GM12878 (cell line): ENCODE measurements at regions not wholly inside any gene's neighbourhood (a gene's known extent, or its start where the extent isn't known, plus 50 kb on each side); places are given as distances from the start of the nearest gene placed in this dataset.

Experiments
- ATAC-seq: fragments of 200-7000 bp; cut with Tn5 transposase; 3 replicates; pipeline ENCODE4 v1.9.1; 2020; ENCODE audit warnings: mild to moderate bottlenecking, moderate library complexity
- BruUV-seq: library from RNA; stranded (reverse); fragments of 400-500 nt; replicated peaks from 2 replicates; lab custom pipeline; 2021; lab: Mats Ljungman, UMichigan
- CTCF ChIA-PET: fragments of 300-600 bp; sonication (Branson Sonifier 250); formaldehyde crosslinking; extraction: SDS; loops from one replicate; lab custom pipeline; 2021; ENCODE audit warnings: inconsistent platforms; lab: Yijun Ruan, JAX
- POLR2A ChIA-PET: fragments of 350-600 bp; formaldehyde crosslinking; extraction: SDS; loops from one replicate; lab custom pipeline; 2021; ENCODE audit warnings: inconsistent platforms; lab: Charles Lee
- RAD21 ChIA-PET: fragments of 300-600 bp; sonication (Branson Sonifier 250); formaldehyde crosslinking; loops from one replicate; lab custom pipeline; 2023; ENCODE audit warnings: antibody characterized with exemption; ENCODE audit not compliant: unreplicated experiment; lab: Charles Lee
- SMC1A ChIA-PET: fragments of 300-600 bp; sonication (Branson Sonifier 250); formaldehyde crosslinking; loops from one replicate; lab custom pipeline; 2023; ENCODE audit not compliant: unreplicated experiment, uncharacterized antibody; lab: Charles Lee
- DNase-seq: peaks from one replicate; pipeline ENCODE4 v3.0.0-alpha.2; 2011; ENCODE audit warnings: low read depth, low spot score
- FAIRE-seq: peaks from 3 replicates; lab custom pipeline; 2011; peaks lifted over from hg19 to GRCh38; lab: Jason Lieb, UNC
- H2AFZ ChIP-seq: 2 replicates; pipeline ENCODE4 v1.6.0; 2011; ENCODE audit warnings: low read depth, low read length, control low read depth; ENCODE audit not compliant: control insufficient read depth
- H3K27ac ChIP-seq: 2 replicates; pipeline ENCODE4 v1.5.1; 2011; ENCODE audit warnings: control low read depth; ENCODE audit not compliant: control insufficient read depth, insufficient read depth
- H3K27me3 ChIP-seq, 2 experiments: replicated peaks in 1 of 2; 2 replicates each; pipeline versions ENCODE4 v1.6.0 to v1.6.1; 2011; ENCODE audit warnings: low read length in 1 of 2; ENCODE audit not compliant: control insufficient read depth in 2 of 2, insufficient read depth in 2 of 2
- H3K36me3 ChIP-seq, 2 experiments: 2 replicates each; pipeline ENCODE4 v1.5.1; 2011; ENCODE audit warnings: low read length in 1 of 2; ENCODE audit not compliant: control insufficient read depth in 2 of 2, insufficient read depth in 2 of 2
- H3K4me1 ChIP-seq: 2 replicates; pipeline ENCODE4 v1.6.1; 2011; ENCODE audit warnings: mild to moderate bottlenecking, low read length, moderate library complexity, mixed read lengths; ENCODE audit not compliant: control insufficient read depth, insufficient read depth
- H3K4me2 ChIP-seq: 2 replicates; pipeline ENCODE4 v1.6.0; 2011; ENCODE audit warnings: control low read depth; ENCODE audit not compliant: control insufficient read depth, insufficient read depth
- H3K4me3 ChIP-seq: fragments of 200-600 bp; sonication (generic); 2 replicates; pipeline ENCODE4 v1.5.1; 2016
- H3K79me2 ChIP-seq: 2 replicates; pipeline ENCODE4 v1.6.0; 2011; ENCODE audit warnings: low read length; ENCODE audit not compliant: control insufficient read depth, insufficient read depth
- H3K9ac ChIP-seq: 2 replicates; pipeline ENCODE4 v1.8.0; 2011; ENCODE audit warnings: low read length, control low read depth, mixed read lengths; ENCODE audit not compliant: control insufficient read depth, insufficient read depth
- H3K9me3 ChIP-seq: replicated peaks from 3 replicates; pipeline ENCODE4 v1.5.1; 2011; ENCODE audit warnings: mild to moderate bottlenecking, low read length; ENCODE audit not compliant: control insufficient read depth, insufficient read depth
- H4K20me1 ChIP-seq: 2 replicates; pipeline ENCODE4 v1.6.0; 2011; ENCODE audit not compliant: control insufficient read depth, insufficient read depth
- BMI1 ChIP-seq: fragments of 450-650 bp; IDR thresholded peaks from 2 replicates; pipeline ENCODE4 v1.6.1; 2016; ENCODE audit warnings: mild to moderate bottlenecking, moderate library complexity, borderline replicate concordance
- CBX5 ChIP-seq: sonication (generic); IDR thresholded peaks from 2 replicates; pipeline ENCODE4 v1.6.1; 2016; ENCODE audit warnings: low read depth, moderate library complexity, mild to moderate bottlenecking, inconsistent platforms
- DPF2 ChIP-seq: fragments of 450-650 bp; IDR thresholded peaks from 2 replicates; pipeline ENCODE4 v1.6.1; 2017; ENCODE audit warnings: mild to moderate bottlenecking
- EP300 ChIP-seq, 2 experiments: fragments of 150-350 bp in 1 of 2; IDR thresholded peaks; 2 replicates each; pipeline ENCODE4 v1.6.1; 2011 to 2012; ENCODE audit warnings: low read depth in 2 of 2, low read length in 2 of 2, borderline replicate concordance in 1 of 2, improper control_type of control experiment in 1 of 2, inconsistent platforms in 1 of 2; ENCODE audit not compliant: control insufficient read depth in 1 of 2
- HCFC1 ChIP-seq: fragments of 150-350 bp; IDR thresholded peaks from 2 replicates; pipeline ENCODE4 v1.6.1; 2014; ENCODE audit warnings: low read length
- NBN ChIP-seq: fragments of 450-650 bp; IDR thresholded peaks from 2 replicates; pipeline ENCODE4 v1.6.1; 2016
- NR2C1 ChIP-seq: fragments of 450-650 bp; IDR thresholded peaks from 2 replicates; pipeline ENCODE4 v1.6.1; 2017; ENCODE audit warnings: antibody characterized with exemption, mild to moderate bottlenecking, moderate library complexity
- RBBP5 ChIP-seq: fragments of 200-600 bp; sonication (generic); conservative IDR thresholded peaks from 2 replicates; pipeline ENCODE4 v1.6.1; 2016
- RCOR1 ChIP-seq: conservative IDR thresholded peaks from 2 replicates; pipeline ENCODE4 v1.6.1; 2012; ENCODE audit warnings: low read depth, low read length, improper control_type of control experiment
- TAF1 ChIP-seq: IDR thresholded peaks from 2 replicates; pipeline ENCODE4 v1.6.1; 2011; ENCODE audit warnings: mild to moderate bottlenecking, low read depth, low read length, borderline replicate concordance
- TCF12 ChIP-seq: IDR thresholded peaks from 2 replicates; pipeline ENCODE4 v1.6.1; 2011; ENCODE audit warnings: low read depth, mild to moderate bottlenecking, low read length
- YBX1 ChIP-seq: fragments of 450-650 bp; IDR thresholded peaks from 2 replicates; pipeline ENCODE4 v1.6.1; 2016; ENCODE audit warnings: antibody characterized with exemption
- ZNF24 ChIP-seq: fragments of 450-650 bp; IDR thresholded peaks from 2 replicates; pipeline ENCODE4 v1.6.1; 2017; ENCODE audit warnings: antibody characterized with exemption, mild to moderate bottlenecking
- WGBS: methylation state at CpG from one replicate; pipeline ENCODE4 v1.1.6; 2016; ENCODE audit warnings: low lambda C conversion rate; ENCODE audit not compliant: insufficient replicate concordance, insufficient coverage; ENCODE audit errors: missing lambda C conversion rate; 5-methylcytosine and 5-hydroxymethylcytosine counted together
- in situ Hi-C: fragments of 300-500 bp; cut with MboI; formaldehyde crosslinking; loops from 9 replicates; pipeline ENCODE4 v1.14.3; 2018; ENCODE audit warnings: mixed read lengths
- intact Hi-C: fragments of 100-400 bp; cut with micrococcal nuclease; formaldehyde crosslinking; loops from one replicate; pipeline ENCODE4 v1.14.2; 2022; ENCODE audit not compliant: unreplicated experiment
- TF ChIP-seq, protein P1 (sequence below): fragments of 450-650 bp; formaldehyde crosslinking; IDR thresholded peaks from 2 replicates; pipeline ENCODE4 v1.4.0; 2022; ENCODE audit warnings: mild to moderate bottlenecking, moderate library complexity
- TF ChIP-seq, protein P2 (sequence below), 3 experiments: IDR thresholded peaks in 2 of 3; conservative IDR thresholded peaks in 1 of 3; 2 replicates each; pipeline ENCODE4 v1.5.1; 2011; ENCODE audit warnings: low read depth in 3 of 3, low read length in 3 of 3, mild to moderate bottlenecking in 3 of 3, control low read depth in 2 of 3, moderate library complexity in 2 of 3, inconsistent platforms in 1 of 3, mixed read lengths in 1 of 3; ENCODE audit not compliant: control insufficient read depth in 2 of 3, insufficient read depth in 1 of 3; ENCODE audit errors: extremely low read depth in 1 of 3
- TF ChIP-seq, protein P3 (sequence below): fragments of 150-350 bp; IDR thresholded peaks from 2 replicates; pipeline ENCODE4 v1.6.1; 2014; ENCODE audit warnings: mild to moderate bottlenecking, low read depth, low read length
- TF ChIP-seq, protein P4 (sequence below): fragments of 450-650 bp; IDR thresholded peaks from 2 replicates; pipeline ENCODE4 v1.6.1; 2016; ENCODE audit warnings: mild to moderate bottlenecking

DNA sequence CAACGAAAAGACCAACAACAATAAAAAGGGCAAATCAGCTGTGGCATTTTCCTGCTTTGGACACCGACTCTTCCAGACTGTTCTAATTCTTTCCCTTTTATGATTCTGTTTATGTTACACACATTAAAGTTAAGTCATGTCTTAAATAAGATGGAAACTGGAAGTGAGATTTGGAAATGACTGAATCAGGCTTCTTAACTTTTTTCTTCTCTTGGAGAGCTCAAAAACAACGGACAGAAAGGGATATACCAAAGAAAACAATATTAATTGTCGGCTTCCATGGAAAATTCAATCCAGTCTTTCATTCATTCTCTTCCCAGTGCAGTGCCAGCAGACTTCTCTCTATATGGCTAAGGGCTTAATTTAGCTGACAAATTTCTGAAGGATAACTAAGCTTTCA lies 214.9 kb upstream of the DDHD1 start:
- no peak for FAIRE-seq
- in situ Hi-C loops, result no loop called here
- no TSS peak for BruUV-seq

More for the DNA sequence above, 214.9 kb upstream of the DDHD1 start:
- Histone ChIP-seq H3K9me3 (no peaks in the 10 kb centered on the region; the same call in 2 of the 3 replicates), H3K27me3 (no peaks in the 10 kb centered on the region), H3K36me3 (no peaks in the 10 kb centered on the region), H3K27ac (no peak overlapping the region), H3K4me2 (no peak overlapping the region), H3K79me2 (no peaks in the 10 kb centered on the region), H2AFZ (no peak overlapping the region), H3K4me1 (no peaks in the 10 kb centered on the region), H3K4me3 (no peak overlapping the region)
- no peak for ATAC-seq
- RAD21 ChIA-PET, result no interaction called here
- CTCF ChIA-PET, result no interaction called here
- 10% methylated on average over 4 of the region's 4 CpGs for WGBS
- DNase-seq, result no peak
- TF ChIP-seq NBN, result no peak
- TF ChIP-seq, protein P1, sequence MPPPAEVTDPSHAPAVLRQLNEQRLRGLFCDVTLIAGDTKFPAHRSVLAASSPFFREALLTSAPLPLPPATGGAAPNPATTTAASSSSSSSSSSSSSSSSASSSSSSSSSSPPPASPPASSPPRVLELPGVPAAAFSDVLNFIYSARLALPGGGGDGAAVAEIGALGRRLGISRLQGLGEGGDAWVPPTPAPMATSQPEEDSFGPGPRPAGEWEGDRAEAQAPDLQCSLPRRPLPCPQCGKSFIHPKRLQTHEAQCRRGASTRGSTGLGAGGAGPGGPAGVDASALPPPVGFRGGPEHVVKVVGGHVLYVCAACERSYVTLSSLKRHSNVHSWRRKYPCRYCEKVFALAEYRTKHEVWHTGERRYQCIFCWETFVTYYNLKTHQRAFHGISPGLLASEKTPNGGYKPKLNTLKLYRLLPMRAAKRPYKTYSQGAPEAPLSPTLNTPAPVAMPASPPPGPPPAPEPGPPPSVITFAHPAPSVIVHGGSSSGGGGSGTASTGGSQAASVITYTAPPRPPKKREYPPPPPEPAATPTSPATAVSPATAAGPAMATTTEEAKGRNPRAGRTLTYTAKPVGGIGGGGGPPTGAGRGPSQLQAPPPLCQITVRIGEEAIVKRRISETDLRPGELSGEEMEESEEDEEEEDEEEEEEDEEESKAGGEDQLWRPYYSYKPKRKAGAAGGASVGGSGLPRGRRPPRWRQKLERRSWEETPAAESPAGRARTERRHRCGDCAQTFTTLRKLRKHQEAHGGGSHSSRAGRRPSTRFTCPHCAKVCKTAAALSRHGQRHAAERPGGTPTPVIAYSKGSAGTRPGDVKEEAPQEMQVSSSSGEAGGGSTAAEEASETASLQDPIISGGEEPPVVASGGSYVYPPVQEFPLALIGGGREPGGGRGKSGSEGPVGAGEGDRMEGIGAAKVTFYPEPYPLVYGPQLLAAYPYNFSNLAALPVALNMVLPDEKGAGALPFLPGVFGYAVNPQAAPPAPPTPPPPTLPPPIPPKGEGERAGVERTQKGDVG, result no peak
- TF ChIP-seq EP300 (IDR thresholded peaks at IDR 0.05; ENCODE audit: borderline replicate concordance in 1 of 2, control insufficient read depth in 1 of 2, low read depth in 2 of 2, low read length in 2 of 2), result no peak
- no peak for TF ChIP-seq TAF1
- no peak for TF ChIP-seq CBX5
- TF ChIP-seq BMI1, result no peak
- no peak for TF ChIP-seq TCF12
- no peak for TF ChIP-seq YBX1
- no peak for TF ChIP-seq DPF2
- TF ChIP-seq, protein P2, sequence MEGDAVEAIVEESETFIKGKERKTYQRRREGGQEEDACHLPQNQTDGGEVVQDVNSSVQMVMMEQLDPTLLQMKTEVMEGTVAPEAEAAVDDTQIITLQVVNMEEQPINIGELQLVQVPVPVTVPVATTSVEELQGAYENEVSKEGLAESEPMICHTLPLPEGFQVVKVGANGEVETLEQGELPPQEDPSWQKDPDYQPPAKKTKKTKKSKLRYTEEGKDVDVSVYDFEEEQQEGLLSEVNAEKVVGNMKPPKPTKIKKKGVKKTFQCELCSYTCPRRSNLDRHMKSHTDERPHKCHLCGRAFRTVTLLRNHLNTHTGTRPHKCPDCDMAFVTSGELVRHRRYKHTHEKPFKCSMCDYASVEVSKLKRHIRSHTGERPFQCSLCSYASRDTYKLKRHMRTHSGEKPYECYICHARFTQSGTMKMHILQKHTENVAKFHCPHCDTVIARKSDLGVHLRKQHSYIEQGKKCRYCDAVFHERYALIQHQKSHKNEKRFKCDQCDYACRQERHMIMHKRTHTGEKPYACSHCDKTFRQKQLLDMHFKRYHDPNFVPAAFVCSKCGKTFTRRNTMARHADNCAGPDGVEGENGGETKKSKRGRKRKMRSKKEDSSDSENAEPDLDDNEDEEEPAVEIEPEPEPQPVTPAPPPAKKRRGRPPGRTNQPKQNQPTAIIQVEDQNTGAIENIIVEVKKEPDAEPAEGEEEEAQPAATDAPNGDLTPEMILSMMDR (IDR thresholded peaks at IDR 0.05 in 2 of 3, conservative IDR thresholded peaks at IDR 0.05 in 1 of 3; ENCODE audit: control insufficient read depth in 2 of 3, extremely low read depth in 1 of 3, insufficient read depth in 1 of 3, low read depth in 3 of 3, low read length in 3 of 3), result no peak
- TF ChIP-seq, protein P3, sequence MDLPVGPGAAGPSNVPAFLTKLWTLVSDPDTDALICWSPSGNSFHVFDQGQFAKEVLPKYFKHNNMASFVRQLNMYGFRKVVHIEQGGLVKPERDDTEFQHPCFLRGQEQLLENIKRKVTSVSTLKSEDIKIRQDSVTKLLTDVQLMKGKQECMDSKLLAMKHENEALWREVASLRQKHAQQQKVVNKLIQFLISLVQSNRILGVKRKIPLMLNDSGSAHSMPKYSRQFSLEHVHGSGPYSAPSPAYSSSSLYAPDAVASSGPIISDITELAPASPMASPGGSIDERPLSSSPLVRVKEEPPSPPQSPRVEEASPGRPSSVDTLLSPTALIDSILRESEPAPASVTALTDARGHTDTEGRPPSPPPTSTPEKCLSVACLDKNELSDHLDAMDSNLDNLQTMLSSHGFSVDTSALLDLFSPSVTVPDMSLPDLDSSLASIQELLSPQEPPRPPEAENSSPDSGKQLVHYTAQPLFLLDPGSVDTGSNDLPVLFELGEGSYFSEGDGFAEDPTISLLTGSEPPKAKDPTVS, result no peak
- no peak for TF ChIP-seq HCFC1
- TF ChIP-seq ZNF24, result no peak
- no peak for TF ChIP-seq NR2C1
- no peak for TF ChIP-seq RBBP5
- no peak for TF ChIP-seq RCOR1
- TF ChIP-seq, protein P4, sequence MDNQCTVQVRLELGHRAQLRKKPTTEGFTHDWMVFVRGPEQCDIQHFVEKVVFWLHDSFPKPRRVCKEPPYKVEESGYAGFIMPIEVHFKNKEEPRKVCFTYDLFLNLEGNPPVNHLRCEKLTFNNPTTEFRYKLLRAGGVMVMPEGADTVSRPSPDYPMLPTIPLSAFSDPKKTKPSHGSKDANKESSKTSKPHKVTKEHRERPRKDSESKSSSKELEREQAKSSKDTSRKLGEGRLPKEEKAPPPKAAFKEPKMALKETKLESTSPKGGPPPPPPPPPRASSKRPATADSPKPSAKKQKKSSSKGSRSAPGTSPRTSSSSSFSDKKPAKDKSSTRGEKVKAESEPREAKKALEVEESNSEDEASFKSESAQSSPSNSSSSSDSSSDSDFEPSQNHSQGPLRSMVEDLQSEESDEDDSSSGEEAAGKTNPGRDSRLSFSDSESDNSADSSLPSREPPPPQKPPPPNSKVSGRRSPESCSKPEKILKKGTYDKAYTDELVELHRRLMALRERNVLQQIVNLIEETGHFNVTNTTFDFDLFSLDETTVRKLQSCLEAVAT, result no peak
- TF ChIP-seq, all 136 proteins: peak for 0
- Histone ChIP-seq H3K9ac (no peak overlapping the region), H4K20me1 (no peaks in the 10 kb centered on the region)
- intact Hi-C loops, result no loop called here
- ChIA-PET SMC1A (no interaction called here), POLR2A (no interaction called here)
